Kidney (tissue), 13 donors: ENCODE measurements at regions not wholly inside any gene's neighbourhood (a gene's known extent, or its start where the extent isn't known, plus 50 kb on each side); places are given as distances from the start of the nearest gene placed in this dataset.
A peak's percentile ranks its signal among the peaks of the same experiment; 100 is the strongest.
"Not testable (repeated sequence)": the region's sequence is repeated elsewhere in the genome, so short reads cannot be mapped to it uniquely, and the experiment has no call there.

Experiments
- DNase-seq, 5 donors: peaks; one replicate each; pipeline ENCODE4 v3.0.0-alpha.2; 2013 to 2020
- FAIRE-seq: peaks from 2 replicates; lab custom pipeline; 2012; peaks lifted over from hg19 to GRCh38; lab: Jason Lieb, UNC
- H3K27ac ChIP-seq, 2 donors: one replicate each; pipeline ENCODE4 v1.7.0; 2013; ENCODE audit warnings: low read depth in 2 of 2, low read length in 2 of 2, inconsistent platforms in 1 of 2
- H3K27me3 ChIP-seq: one replicate; pipeline ENCODE4 v1.7.1; 2013; ENCODE audit warnings: low read length, inconsistent platforms; ENCODE audit not compliant: control insufficient read depth, insufficient read depth
- H3K36me3 ChIP-seq, 3 donors: one replicate each; pipeline versions ENCODE4 v1.7.0 to v1.7.1; 2013; ENCODE audit warnings: low read length in 3 of 3, control low read depth in 1 of 3, inconsistent platforms in 1 of 3; ENCODE audit not compliant: insufficient read depth in 3 of 3, control insufficient read depth in 2 of 3
- H3K4me1 ChIP-seq, 3 donors: one replicate each; pipeline versions ENCODE4 v1.7.0 to v1.7.1; 2013; ENCODE audit warnings: low read length in 3 of 3, inconsistent platforms in 1 of 3, low read depth in 1 of 3; ENCODE audit not compliant: control insufficient read depth in 2 of 3, insufficient read depth in 2 of 3
- H3K4me3 ChIP-seq, 3 donors: one replicate each; pipeline versions ENCODE4 v1.7.0 to v1.8.1; 2013; ENCODE audit warnings: low read length in 3 of 3, control low read depth in 1 of 3, inconsistent platforms in 1 of 3
- H3K9ac ChIP-seq, 3 donors: one replicate each; pipeline versions ENCODE4 v1.7.0 to v1.7.1; 2013; ENCODE audit warnings: low read length in 3 of 3, control low read depth in 1 of 3, inconsistent platforms in 1 of 3
- H3K9me3 ChIP-seq, 3 donors: one replicate each; pipeline versions ENCODE4 v1.7.0 to v1.7.1; 2013; ENCODE audit warnings: low read length in 3 of 3, control low read depth in 1 of 3, inconsistent platforms in 1 of 3; ENCODE audit not compliant: control insufficient read depth in 2 of 3, insufficient read depth in 1 of 3
- intact Hi-C: fragments of 100-400 bp; cut with DNase I; formaldehyde crosslinking; loops from one replicate; pipeline ENCODE4 v1.11.1; 2022
- TF ChIP-seq, protein P1 (sequence below): IDR thresholded peaks from 3 replicates; pipeline ENCODE4 v1.5.1; 2012; ENCODE audit warnings: mild to moderate bottlenecking, moderate library complexity, borderline replicate concordance; ENCODE audit not compliant: insufficient read depth; ENCODE audit errors: extremely low read depth
- donor health status: control.
- donor health status: control.
- donor health status: control.
- donor health status: control.
- donor health status: control.
- donor health status: DM: yes; HTN: yes; CAD: no.
- donor health status: Normal renal cell carcinoma (clear cell type).

GRCh38 chr17:20941872-20942271 is 100.9 kb downstream of the USP22 start:
- DNase-seq = no peak
- no peaks in the 10 kb centered on the region for H3K4me1 ChIP-seq
- no peaks in the 10 kb centered on the region for H3K36me3 ChIP-seq
- no peak overlapping the region for H3K27ac ChIP-seq
- TF ChIP-seq, protein P1, sequence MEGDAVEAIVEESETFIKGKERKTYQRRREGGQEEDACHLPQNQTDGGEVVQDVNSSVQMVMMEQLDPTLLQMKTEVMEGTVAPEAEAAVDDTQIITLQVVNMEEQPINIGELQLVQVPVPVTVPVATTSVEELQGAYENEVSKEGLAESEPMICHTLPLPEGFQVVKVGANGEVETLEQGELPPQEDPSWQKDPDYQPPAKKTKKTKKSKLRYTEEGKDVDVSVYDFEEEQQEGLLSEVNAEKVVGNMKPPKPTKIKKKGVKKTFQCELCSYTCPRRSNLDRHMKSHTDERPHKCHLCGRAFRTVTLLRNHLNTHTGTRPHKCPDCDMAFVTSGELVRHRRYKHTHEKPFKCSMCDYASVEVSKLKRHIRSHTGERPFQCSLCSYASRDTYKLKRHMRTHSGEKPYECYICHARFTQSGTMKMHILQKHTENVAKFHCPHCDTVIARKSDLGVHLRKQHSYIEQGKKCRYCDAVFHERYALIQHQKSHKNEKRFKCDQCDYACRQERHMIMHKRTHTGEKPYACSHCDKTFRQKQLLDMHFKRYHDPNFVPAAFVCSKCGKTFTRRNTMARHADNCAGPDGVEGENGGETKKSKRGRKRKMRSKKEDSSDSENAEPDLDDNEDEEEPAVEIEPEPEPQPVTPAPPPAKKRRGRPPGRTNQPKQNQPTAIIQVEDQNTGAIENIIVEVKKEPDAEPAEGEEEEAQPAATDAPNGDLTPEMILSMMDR = no peak
- no peaks in the 10 kb centered on the region for H3K9me3 ChIP-seq
- intact Hi-C loops = no loop called here
- no peak for FAIRE-seq
- no peaks in the 10 kb centered on the region for H3K27me3 ChIP-seq
- no peak overlapping the region for H3K9ac ChIP-seq
- H3K4me3 ChIP-seq = no peak overlapping the region

- no peaks in the 10 kb centered on the region for H3K4me1 ChIP-seq
- H3K27ac ChIP-seq = no peak overlapping the region
- TF ChIP-seq, protein P1 = peak; percentile 59
- FAIRE-seq (no peak), DNase-seq (peak in 3 of 5 donors; percentile 38 to 60 (median 45))
- H3K9ac ChIP-seq = no peak overlapping the region
- H3K4me3 ChIP-seq = no peak overlapping the region
- H3K36me3 ChIP-seq = no peaks in the 10 kb centered on the region
- intact Hi-C loops = no loop called here
- H3K27me3 ChIP-seq = no peaks in the 10 kb centered on the region
- no peaks in the 10 kb centered on the region for H3K9me3 ChIP-seq
Measured at GRCh38 chr17:20944014-20944865, 98.6 kb downstream of the USP22 start.

DNA sequence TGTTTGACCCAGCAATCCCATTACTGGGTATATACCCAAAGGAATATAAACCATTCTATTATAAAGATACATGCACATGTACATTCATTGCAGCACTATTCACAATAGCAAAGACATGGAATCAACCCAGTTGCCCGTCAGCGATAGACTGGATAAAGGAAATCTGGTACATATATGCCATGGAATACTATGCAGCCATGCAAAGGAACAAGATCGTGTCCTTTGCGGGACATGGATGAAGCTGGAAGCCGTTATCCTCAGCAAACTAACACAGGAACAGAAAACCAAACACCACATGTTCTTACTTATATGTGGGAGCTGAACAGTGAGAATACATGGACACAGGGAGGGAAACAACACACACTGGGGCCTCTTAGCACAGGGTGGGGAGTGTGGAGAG is 95.1 kb downstream of the USP22 start:
- H3K9me3 ChIP-seq, H3K36me3 ChIP-seq, H3K4me3 ChIP-seq, FAIRE-seq, intact Hi-C loops, H3K9ac ChIP-seq, H3K4me1 ChIP-seq, H3K27ac ChIP-seq, DNase-seq, H3K27me3 ChIP-seq: not testable (repeated sequence)

DNA sequence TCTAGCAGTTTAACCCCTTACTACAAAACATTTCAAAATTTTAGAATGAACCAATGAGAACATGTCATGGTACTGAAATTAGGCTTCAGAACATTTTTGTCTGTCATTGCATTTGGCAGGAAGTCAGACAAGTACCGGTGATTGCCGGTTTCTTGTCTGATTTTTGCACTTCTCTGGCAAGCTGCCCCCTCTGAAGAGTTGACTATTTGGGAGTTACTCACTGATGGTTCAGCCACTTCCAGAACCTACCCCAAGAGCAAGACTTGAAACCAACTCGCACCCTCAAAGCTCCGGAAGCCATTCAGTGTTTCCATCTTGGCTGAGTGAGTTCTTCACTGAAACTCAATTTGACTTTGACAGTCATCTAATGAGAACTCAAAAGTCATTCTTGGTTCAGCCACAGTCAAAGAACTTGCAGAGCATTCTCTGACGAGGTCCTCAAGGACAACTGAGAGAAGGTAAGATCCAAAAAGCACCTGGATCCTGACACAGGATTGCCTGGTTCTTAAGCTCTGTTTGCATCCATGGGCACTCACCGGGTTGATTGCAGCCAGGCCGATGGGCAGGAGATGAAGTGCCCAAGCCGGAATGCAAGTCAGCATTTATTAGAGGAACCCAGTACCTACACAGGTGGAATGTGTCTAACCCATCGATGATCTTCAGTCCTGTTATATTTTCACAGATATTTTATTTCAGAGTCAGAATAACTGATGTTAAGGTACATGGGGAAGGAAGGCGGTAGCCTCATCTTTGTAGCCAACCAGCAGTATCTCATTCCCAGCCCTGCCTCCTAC is 93.6 kb downstream of the USP22 start:
- Histone ChIP-seq H3K27me3 (no peaks in the 10 kb centered on the region), H3K9ac (no peak overlapping the region), H3K4me3 (no peak overlapping the region), H3K4me1 (no peaks in the 10 kb centered on the region), H3K27ac (no peak overlapping the region), H3K36me3 (no peaks in the 10 kb centered on the region), H3K9me3 (no peaks in the 10 kb centered on the region)
- TF ChIP-seq, protein P1 = no peak
- no peak for DNase-seq
- intact Hi-C loops = no loop called here
- FAIRE-seq = no peak
